ENCODE measurements at regions not wholly inside any gene's neighbourhood (a gene's known extent, or its start where the extent isn't known, plus 50 kb on each side); places are given as distances from the start of the nearest gene placed in this dataset.
A peak's percentile ranks its signal among the peaks of the same experiment; 100 is the strongest.

GRCh38 chr14:98952593-98953350 is 319.2 kb downstream of the BCL11B start:
- Histone ChIP-seq H3K4me3 (peak overlapping the region in 1 of 3 donors; percentile 8), H3K36me3 (no peaks in the 10 kb centered on the region), H3K27ac (peak overlapping the region in 1 of 2 donors; percentile 26), H3K27me3 (no peaks in the 10 kb centered on the region), H3K4me1 (peaks cover 0 to 4% of the 10 kb centered on the region in 2 donors), H3K9me3 (no peaks in the 10 kb centered on the region)
- DNase-seq (ENCODE audit: low spot score in 2 of 2), result no peak
- TF ChIP-seq CTCF (IDR thresholded peaks at IDR 0.05) (no peak), POLR2A (IDR thresholded peaks at IDR 0.05) (no peak), POLR2AphosphoS5 (IDR thresholded peaks at IDR 0.05) (no peak)
- intact Hi-C loops (cut with DNase I; ENCODE audit: low total_unique reads), result no loop called here

- intact Hi-C loops (cut with DNase I; ENCODE audit: low total_unique reads), result no loop called here
- Histone ChIP-seq H3K27me3 (no peaks in the 10 kb centered on the region), H3K36me3 (no peaks in the 10 kb centered on the region), H3K9me3 (no peaks in the 10 kb centered on the region), H3K4me3 (peak overlapping the region in 1 of 3 donors; percentile 21), H3K27ac (peak overlapping the region; percentile 26 to 44), H3K4me1 (peaks cover 0 to 4% of the 10 kb centered on the region in 2 donors)
- peak; percentile 77 to 86 for DNase-seq (ENCODE audit: low spot score in 2 of 2)
- TF ChIP-seq POLR2A (IDR thresholded peaks at IDR 0.05) (no peak), CTCF (IDR thresholded peaks at IDR 0.05) (no peak), POLR2AphosphoS5 (IDR thresholded peaks at IDR 0.05) (peak; percentile 74 to 97 (median 89))
These were observed 318.2 kb downstream of the BCL11B start for GRCh38 chr14:98953551-98954348.

GRCh38 chr14:98954349-98955000 is 317.5 kb downstream of the BCL11B start:
- H3K4me3 ChIP-seq, result no peak overlapping the region
- no peaks in the 10 kb centered on the region for H3K27me3 ChIP-seq
- H3K27ac ChIP-seq, result no peak overlapping the region
- intact Hi-C loops (cut with DNase I; ENCODE audit: low total_unique reads), result no loop called here
- no peaks in the 10 kb centered on the region for H3K36me3 ChIP-seq
- H3K9me3 ChIP-seq, result no peaks in the 10 kb centered on the region
- DNase-seq (ENCODE audit: low spot score in 2 of 2), result no peak
- peaks cover 0 to 4% of the 10 kb centered on the region in 2 donors for H3K4me1 ChIP-seq
- TF ChIP-seq POLR2AphosphoS5 (IDR thresholded peaks at IDR 0.05), result no peak
- TF ChIP-seq CTCF (IDR thresholded peaks at IDR 0.05), result no peak
- no peak for TF ChIP-seq POLR2A (IDR thresholded peaks at IDR 0.05)

GRCh38 chr14:98955036-98955740 is 316.8 kb downstream of the BCL11B start:
- Histone ChIP-seq H3K27me3 (no peaks in the 10 kb centered on the region), H3K4me1 (peaks cover 0 to 4% of the 10 kb centered on the region in 2 donors), H3K27ac (no peak overlapping the region), H3K9me3 (no peaks in the 10 kb centered on the region), H3K4me3 (no peak overlapping the region), H3K36me3 (no peaks in the 10 kb centered on the region)
- no peak for DNase-seq (ENCODE audit: low spot score in 2 of 2)
- intact Hi-C loops (cut with DNase I; ENCODE audit: low total_unique reads), result no loop called here
- TF ChIP-seq CTCF (IDR thresholded peaks at IDR 0.05) (no peak), POLR2AphosphoS5 (IDR thresholded peaks at IDR 0.05) (no peak), POLR2A (IDR thresholded peaks at IDR 0.05) (no peak)

All from breast epithelium (tissue), 4 donors.